Neuronal stem cell (in vitro differentiated cells): ENCODE measurements at regions not wholly inside any gene's neighbourhood (a gene's known extent, or its start where the extent isn't known, plus 50 kb on each side); places are given as distances from the start of the nearest gene placed in this dataset.
"Not testable (repeated sequence)": the region's sequence is repeated elsewhere in the genome, so short reads cannot be mapped to it uniquely, and the experiment has no call there.

Experiments
- DNase-seq: peaks from one replicate; pipeline ENCODE4 v3.0.0-alpha.2; 2013; ENCODE audit warnings: low spot score
- H2AFZ ChIP-seq: one replicate; pipeline ENCODE4 v1.6.1; 2013; ENCODE audit warnings: mild to moderate bottlenecking, low read length, inconsistent platforms
- H2AK5ac ChIP-seq: 2 replicates; pipeline ENCODE4 v1.6.1; 2013; ENCODE audit warnings: low read depth, mild to moderate bottlenecking, inconsistent platforms, low read length, moderate library complexity, mixed read lengths
- H2BK120ac ChIP-seq: 2 replicates; pipeline ENCODE4 v1.6.1; 2013; ENCODE audit warnings: low read depth, mild to moderate bottlenecking, inconsistent platforms, low read length, moderate library complexity, mixed read lengths
- H2BK12ac ChIP-seq: one replicate; pipeline ENCODE4 v1.6.1; 2013; ENCODE audit warnings: low read length, inconsistent platforms
- H2BK15ac ChIP-seq: 2 replicates; pipeline ENCODE4 v1.6.1; 2013; ENCODE audit warnings: mild to moderate bottlenecking, low read length, inconsistent platforms, mixed read lengths
- H2BK5ac ChIP-seq: one replicate; pipeline ENCODE4 v1.6.1; 2013; ENCODE audit warnings: inconsistent platforms, mild to moderate bottlenecking, low read length, moderate library complexity
- H3K14ac ChIP-seq: one replicate; pipeline ENCODE4 v1.6.1; 2013; ENCODE audit warnings: low read length, inconsistent platforms
- H3K18ac ChIP-seq: 2 replicates; pipeline ENCODE4 v1.6.1; 2013; ENCODE audit warnings: low read length, inconsistent platforms
- H3K23ac ChIP-seq: 2 replicates; pipeline ENCODE4 v1.6.1; 2013; ENCODE audit warnings: low read depth, mild to moderate bottlenecking, mixed read lengths, low read length, inconsistent platforms; ENCODE audit not compliant: poor library complexity
- H3K27ac ChIP-seq: replicated peaks from 3 replicates; pipeline ENCODE4 v1.5.1; 2013; ENCODE audit warnings: low read length, inconsistent platforms
- H3K27me3 ChIP-seq, 3 experiments: 2 replicates each; pipeline ENCODE4 v1.6.1; 2013; ENCODE audit warnings: low read length in 3 of 3, mild to moderate bottlenecking in 2 of 3, inconsistent platforms in 1 of 3, low read depth in 1 of 3, mixed read lengths in 1 of 3, moderate library complexity in 1 of 3; ENCODE audit not compliant: control insufficient read depth in 3 of 3, insufficient read depth in 3 of 3
- H3K36me3 ChIP-seq, 2 donors: replicated peaks in 1 of 2; 2 replicates each; pipeline ENCODE4 v1.6.1; 2013; ENCODE audit warnings: low read length in 2 of 2; ENCODE audit not compliant: control insufficient read depth in 2 of 2, insufficient read depth in 2 of 2
- H3K4ac ChIP-seq: 2 replicates; pipeline ENCODE4 v1.6.1; 2013; ENCODE audit warnings: inconsistent platforms, mild to moderate bottlenecking, low read length, moderate library complexity
- H3K4me1 ChIP-seq, 2 donors: 1 replicate in 1 of 2; 2 replicates in 1 of 2; pipeline ENCODE4 v1.6.1; 2013; ENCODE audit warnings: low read length in 2 of 2, low read depth in 1 of 2; ENCODE audit not compliant: control insufficient read depth in 2 of 2, insufficient read depth in 1 of 2
- H3K4me2 ChIP-seq: one replicate; pipeline ENCODE4 v1.6.1; 2013; ENCODE audit warnings: mild to moderate bottlenecking, low read length, inconsistent platforms; ENCODE audit not compliant: insufficient read depth, poor library complexity, severe bottlenecking
- H3K4me3 ChIP-seq, 2 donors: 2 replicates each; pipeline ENCODE4 v1.5.1; 2013; ENCODE audit warnings: low read length in 2 of 2, mild to moderate bottlenecking in 2 of 2, inconsistent platforms in 1 of 2, moderate library complexity in 1 of 2
- H3K79me1 ChIP-seq: one replicate; pipeline ENCODE4 v1.6.1; 2013; ENCODE audit warnings: low read depth, mild to moderate bottlenecking, inconsistent platforms, low read length, moderate library complexity
- H3K9ac ChIP-seq: one replicate; pipeline ENCODE4 v1.6.1; 2013; ENCODE audit warnings: mild to moderate bottlenecking, low read depth, low read length, inconsistent platforms; ENCODE audit not compliant: poor library complexity
- H3K9me3 ChIP-seq, 2 donors: replicated peaks in 1 of 2; 2 replicates each; pipeline versions ENCODE3 to v1.6.1; 2013; ENCODE audit warnings: low read length in 2 of 2, mild to moderate bottlenecking in 2 of 2, inconsistent platforms in 1 of 2, low read depth in 1 of 2, mixed read lengths in 1 of 2, moderate library complexity in 1 of 2; ENCODE audit not compliant: control insufficient read depth in 2 of 2, insufficient read depth in 1 of 2
- H4K8ac ChIP-seq: one replicate; pipeline ENCODE4 v1.6.1; 2013; ENCODE audit warnings: low read depth, mild to moderate bottlenecking, inconsistent platforms, low read length, moderate library complexity
- H4K91ac ChIP-seq: one replicate; pipeline ENCODE4 v1.6.1; 2013; ENCODE audit warnings: low read length, low read depth, mild to moderate bottlenecking, inconsistent platforms; ENCODE audit not compliant: poor library complexity
- WGBS, 2 donors: extraction: QIAGEN DNeasy Blood & Tissue Kit; methylation state at CpG; one replicate each; pipeline ENCODE4 v1.1.7; 2013; ENCODE audit warnings: missing lambda C conversion rate in 2 of 2, mixed read lengths in 1 of 2; ENCODE audit not compliant: insufficient read length in 2 of 2, insufficient replicate concordance in 1 of 2; ENCODE audit errors: extremely low coverage in 2 of 2; 5-methylcytosine and 5-hydroxymethylcytosine counted together

GRCh38 chr13:100951016-100951415, 276.4 kb upstream of the TMTC4 start:
- Histone ChIP-seq H3K4me1 (no peaks in the 10 kb centered on the region), H4K91ac (no peak overlapping the region), H3K9ac (no peak overlapping the region), H4K8ac (no peak overlapping the region), H3K23ac (no peak overlapping the region), H2BK5ac (no peak overlapping the region), H2AK5ac (no peak overlapping the region), H3K14ac (no peak overlapping the region), H3K36me3 (no peaks in the 10 kb centered on the region), H3K27me3 (no peaks in the 10 kb centered on the region), H3K9me3 (peaks cover 0 to 2% of the 10 kb centered on the region in 2 donors), H3K79me1 (no peaks in the 10 kb centered on the region), H2BK120ac (no peak overlapping the region), H2AFZ (no peak overlapping the region), H3K27ac (no peak overlapping the region), H3K18ac (no peak overlapping the region), H3K4me3 (no peak overlapping the region), H2BK15ac (no peak overlapping the region), H3K4me2 (no peak overlapping the region), H2BK12ac (no peak overlapping the region), H3K4ac (no peak overlapping the region)
- DNase-seq = no peak
- no CpG with 5 or more reads among the region's 4 CpGs for WGBS, 2 donors

DNA sequence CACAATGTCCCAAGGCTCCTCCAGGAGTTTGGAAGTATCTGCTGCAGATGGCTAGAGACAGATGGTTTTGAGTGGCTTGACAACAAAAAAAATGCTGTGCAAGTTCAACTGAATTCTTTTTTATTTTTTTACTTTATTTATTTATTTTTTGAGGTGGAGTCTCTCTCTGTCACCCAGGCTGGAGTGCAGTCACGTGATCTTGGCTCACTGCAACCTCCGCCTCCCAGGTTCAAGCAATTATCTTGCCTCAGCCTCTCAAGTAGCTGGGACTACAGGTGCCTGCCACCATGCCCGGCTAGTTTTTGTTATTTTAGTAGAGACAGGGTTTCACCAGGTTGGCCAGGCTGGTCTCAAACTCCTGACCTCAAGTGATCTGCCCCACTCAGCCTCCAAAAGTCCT, 274.3 kb upstream of the TMTC4 start:
- H3K27ac ChIP-seq, H3K4me1 ChIP-seq, H3K4me3 ChIP-seq, H3K4ac ChIP-seq, H2BK5ac ChIP-seq, H3K9ac ChIP-seq, H3K36me3 ChIP-seq, H2BK15ac ChIP-seq, H3K23ac ChIP-seq, H3K79me1 ChIP-seq, H3K9me3 ChIP-seq, H2BK12ac ChIP-seq, H2AFZ ChIP-seq, H3K4me2 ChIP-seq, H4K8ac ChIP-seq, H2BK120ac ChIP-seq, H3K14ac ChIP-seq, H2AK5ac ChIP-seq, DNase-seq, H3K27me3 ChIP-seq, H3K18ac ChIP-seq, H4K91ac ChIP-seq: not testable (repeated sequence)
- no CpG with 5 or more reads among the region's 3 CpGs for WGBS, 2 donors

- Histone ChIP-seq H3K27ac (no peak overlapping the region), H3K4me3 (no peak overlapping the region), H3K36me3 (no peaks in the 10 kb centered on the region), H3K9ac (no peak overlapping the region), H3K4me1 (peaks cover 0 to 6% of the 10 kb centered on the region in 2 donors), H3K79me1 (no peaks in the 10 kb centered on the region), H3K9me3 (peaks cover 0 to 2% of the 10 kb centered on the region in 2 donors), H3K23ac (no peak overlapping the region), H3K27me3 (no peaks in the 10 kb centered on the region), H2BK15ac (no peak overlapping the region), H4K8ac (no peak overlapping the region), H2AK5ac (no peak overlapping the region), H2BK12ac (no peak overlapping the region), H3K14ac (no peak overlapping the region), H3K18ac (no peak overlapping the region), H3K4me2 (no peak overlapping the region), H4K91ac (no peak overlapping the region), H2BK120ac (no peak overlapping the region), H2AFZ (no peak overlapping the region), H3K4ac (no peak overlapping the region), H2BK5ac (no peak overlapping the region)
- DNase-seq = no peak
- no CpG with 5 or more reads among the region's 4 CpGs for WGBS, 2 donors
These were observed 272.0 kb upstream of the TMTC4 start for GRCh38 chr13:100946588-100946987.

- Histone ChIP-seq H3K27ac (no peak overlapping the region), H2BK120ac (no peak overlapping the region), H3K18ac (no peak overlapping the region), H4K8ac (no peak overlapping the region), H3K4ac (no peak overlapping the region), H2BK15ac (no peak overlapping the region), H3K27me3 (no peaks in the 10 kb centered on the region), H2AFZ (no peak overlapping the region), H3K4me1 (peaks cover 3 to 19% of the 10 kb centered on the region in 2 donors), H4K91ac (no peak overlapping the region), H3K23ac (no peak overlapping the region), H3K4me3 (no peak overlapping the region), H3K9me3 (peaks cover 0 to 2% of the 10 kb centered on the region in 2 donors), H2BK5ac (no peak overlapping the region), H2BK12ac (no peak overlapping the region), H3K9ac (no peak overlapping the region), H3K79me1 (no peaks in the 10 kb centered on the region), H3K14ac (no peak overlapping the region), H3K36me3 (no peaks in the 10 kb centered on the region), H2AK5ac (no peak overlapping the region), H3K4me2 (no peak overlapping the region)
- no peak for DNase-seq
- no CpG with 5 or more reads among the region's 5 CpGs for WGBS, 2 donors
These were observed 270.3 kb upstream of the TMTC4 start for GRCh38 chr13:100944791-100945345.
